Mucosa of descending colon (tissue), 3 donors: ENCODE measurements at regions not wholly inside any gene's neighbourhood (a gene's known extent, or its start where the extent isn't known, plus 50 kb on each side); places are given as distances from the start of the nearest gene placed in this dataset.
"Not testable (repeated sequence)": the region's sequence is repeated elsewhere in the genome, so short reads cannot be mapped to it uniquely, and the experiment has no call there.

Experiments used
- ATAC-seq: fragments of 200-7000 bp; cut with Tn5 transposase; one replicate; pipeline ENCODE4 v1.9.1; 2020; ENCODE audit warnings: mild to moderate bottlenecking, moderate library complexity
- DNase-seq, 3 donors: peaks; one replicate each; pipeline ENCODE4 v3.0.0-alpha.2; 2020
- H3K36me3 ChIP-seq: fragments of 200-600 bp; one replicate; pipeline ENCODE4 v1.8.0; 2021; ENCODE audit warnings: low read depth, mild to moderate bottlenecking
- H3K4me1 ChIP-seq: fragments of 200-600 bp; one replicate; pipeline ENCODE4 v1.8.0; 2021; ENCODE audit warnings: low read depth, mild to moderate bottlenecking
- H3K4me3 ChIP-seq: fragments of 200-600 bp; one replicate; pipeline ENCODE4 v1.8.0; 2021; ENCODE audit warnings: mild to moderate bottlenecking
- H3K9me3 ChIP-seq: fragments of 200-600 bp; one replicate; pipeline ENCODE4 v1.8.0; 2021; ENCODE audit warnings: mild to moderate bottlenecking
- CTCF ChIP-seq: fragments of 200-600 bp; IDR thresholded peaks from one replicate; pipeline ENCODE4 v1.8.0; 2022; ENCODE audit warnings: antibody characterized with exemption, mild to moderate bottlenecking
- intact Hi-C, 2 donors: fragments of 100-400 bp; cut with DNase I in 1 of 2; cut with micrococcal nuclease in 1 of 2; formaldehyde crosslinking; loops; one replicate each; pipeline versions ENCODE4 v1.11.0 to v1.11.1; 2022; cut with DNase I, micrococcal nuclease
- donor health status: DM: no; HTN: no; CAD: no; lungs with moderate emphysema.
- donor health status: DM: no; HTN: no; CAD: no.
- donor health status: DM: no; HTN: yes; CAD: no.

GRCh38 chr2:161504628-161505289 lies 88.7 kb downstream of the TBR1 start:
- ATAC-seq, intact Hi-C loops, H3K4me3 ChIP-seq, H3K4me1 ChIP-seq, H3K36me3 ChIP-seq, H3K9me3 ChIP-seq, DNase-seq: not testable (repeated sequence)

DNA sequence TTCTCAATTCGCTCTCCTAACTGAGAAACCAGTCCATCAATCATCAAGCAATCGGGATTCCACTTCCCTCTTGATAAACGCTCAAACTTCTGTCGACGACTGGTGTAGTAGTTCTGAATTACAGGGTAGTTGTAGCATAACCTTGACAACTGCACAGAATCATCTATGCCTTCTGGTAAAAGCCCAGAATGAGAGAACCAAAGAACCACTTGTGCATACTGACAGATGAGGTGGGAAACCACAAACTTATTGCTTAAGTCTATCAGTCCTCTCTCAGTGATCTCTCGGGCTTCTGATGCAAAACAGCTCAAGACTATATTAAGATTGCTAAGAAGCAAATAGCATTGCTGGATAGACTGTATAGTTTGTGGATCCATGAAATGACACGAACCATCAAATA lies 89.4 kb downstream of the TBR1 start:
- ATAC-seq: not testable (repeated sequence)

DNA sequence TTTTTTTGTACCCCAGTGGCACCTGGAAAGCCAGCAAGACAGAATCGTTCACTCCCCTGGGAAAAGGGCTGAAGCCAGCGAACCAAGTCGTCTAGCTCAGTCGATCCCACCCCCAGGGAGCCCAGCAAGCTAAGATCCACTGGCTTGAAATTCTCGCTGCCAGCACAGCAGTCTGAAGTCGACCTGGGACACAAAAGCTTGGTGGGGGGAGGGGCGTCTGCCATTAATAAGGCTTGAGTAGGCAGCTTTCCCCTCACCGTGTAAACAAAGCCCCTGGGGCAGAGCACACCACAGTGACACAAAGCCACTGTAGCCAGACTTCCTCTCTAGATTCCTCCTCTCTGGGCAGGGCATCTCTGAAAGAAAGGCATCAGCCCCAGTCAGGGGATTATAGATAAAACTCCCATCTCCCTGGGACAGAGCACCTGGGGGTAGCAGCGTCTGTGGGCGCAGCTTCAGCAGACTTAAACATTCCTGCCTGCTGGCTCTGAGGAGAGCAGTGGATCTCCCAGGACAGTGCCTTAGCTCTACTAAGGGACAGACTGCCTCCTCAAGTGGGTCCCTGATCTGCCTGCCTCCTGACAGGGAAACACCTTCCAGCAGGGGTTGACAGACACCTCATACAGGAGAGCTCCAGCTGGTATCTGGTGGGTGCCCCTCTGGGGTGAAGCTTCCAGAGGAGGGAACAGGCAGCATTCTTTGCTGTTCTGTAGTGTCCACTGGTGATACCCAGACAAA lies 97.4 kb downstream of the TBR1 start:
- intact Hi-C loops, ATAC-seq, H3K4me1 ChIP-seq, H3K36me3 ChIP-seq, H3K4me3 ChIP-seq, H3K9me3 ChIP-seq, DNase-seq: not testable (repeated sequence)

More for the DNA sequence above, 89.4 kb downstream of the TBR1 start:
- H3K9me3 ChIP-seq, intact Hi-C loops, DNase-seq, H3K4me3 ChIP-seq, H3K36me3 ChIP-seq, H3K4me1 ChIP-seq: not testable (repeated sequence)

DNA sequence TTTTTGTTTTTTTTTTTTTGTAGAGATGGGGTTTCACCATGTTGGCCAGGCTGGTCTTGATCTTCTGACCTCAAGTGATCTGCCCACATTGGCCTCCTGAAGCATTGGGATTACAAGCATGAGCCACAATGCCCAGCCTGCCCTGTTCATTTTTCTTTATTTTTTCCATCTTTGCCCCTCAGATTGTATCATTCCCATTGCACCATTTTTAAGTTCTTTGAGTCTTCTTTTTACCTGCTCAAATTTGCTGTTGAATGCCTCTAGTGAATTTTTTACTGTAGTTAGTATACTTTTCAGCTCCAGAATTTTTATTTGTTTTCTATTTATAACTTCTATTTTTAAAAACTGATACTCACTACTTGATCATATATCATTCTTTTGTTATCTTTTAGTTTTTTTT lies 101.4 kb upstream of the SLC4A10 start:
- Histone ChIP-seq H3K9me3 (peaks cover 3% of the 10 kb centered on the region), H3K36me3 (no peaks in the 10 kb centered on the region), H3K4me3 (no peak overlapping the region), H3K4me1 (no peaks in the 10 kb centered on the region)
- no peak for TF ChIP-seq CTCF
- DNase-seq (no peak), ATAC-seq (no peak)
- intact Hi-C loops: no loop called here

DNA sequence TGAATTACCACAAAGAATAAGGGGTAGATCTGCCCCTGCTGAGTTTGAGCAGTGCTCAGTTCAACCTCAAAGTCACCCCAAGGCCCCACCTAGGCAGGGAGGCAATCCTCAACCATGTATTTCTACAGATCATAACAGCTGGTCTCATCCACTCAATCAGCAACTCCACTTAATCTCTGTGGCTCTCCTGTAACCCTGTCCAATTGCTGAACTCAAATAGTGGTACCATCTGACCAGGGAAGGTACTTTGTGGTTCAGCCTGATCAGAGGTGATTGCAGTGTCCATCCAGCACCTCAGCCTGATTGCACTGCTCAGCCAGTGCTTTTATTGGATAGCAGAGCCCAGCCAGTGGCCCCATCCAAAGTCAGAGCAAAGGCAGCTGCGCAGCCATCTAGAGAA lies 91.0 kb upstream of the SLC4A10 start:
- H3K4me3 ChIP-seq: no peak overlapping the region
- no peaks in the 10 kb centered on the region for H3K36me3 ChIP-seq
- ATAC-seq (no peak), DNase-seq (no peak)
- intact Hi-C loops: no loop called here
- no peaks in the 10 kb centered on the region for H3K9me3 ChIP-seq
- TF ChIP-seq CTCF: no peak
- H3K4me1 ChIP-seq: no peaks in the 10 kb centered on the region

GRCh38 chr2:161546635-161547034 lies 77.6 kb upstream of the SLC4A10 start:
- no peak for TF ChIP-seq CTCF
- no peaks in the 10 kb centered on the region for H3K4me1 ChIP-seq
- H3K36me3 ChIP-seq: no peaks in the 10 kb centered on the region
- H3K9me3 ChIP-seq: no peaks in the 10 kb centered on the region
- H3K4me3 ChIP-seq: no peak overlapping the region
- DNase-seq (no peak), ATAC-seq (no peak)
- intact Hi-C loops: no loop called here

DNA sequence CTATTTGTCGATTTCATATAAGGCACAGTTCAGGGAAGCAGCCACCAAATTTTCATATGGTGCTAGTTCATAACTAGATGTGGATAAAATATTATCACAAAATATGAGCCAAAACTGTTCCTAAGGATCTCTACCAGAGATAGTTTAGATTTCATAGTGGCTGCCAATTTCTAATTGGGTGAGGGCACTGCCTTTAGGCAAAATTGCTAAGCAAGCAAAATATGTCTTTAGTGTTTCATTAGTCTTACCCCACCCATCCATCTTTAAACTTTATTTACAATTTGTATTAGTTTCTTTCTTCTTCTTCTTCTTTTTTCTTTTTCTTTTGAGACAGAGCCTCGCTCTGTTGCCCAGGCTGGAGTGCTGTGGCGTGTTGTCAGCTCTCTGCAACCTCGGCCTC lies 77.1 kb upstream of the SLC4A10 start:
- intact Hi-C loops: no loop called here
- H3K4me3 ChIP-seq: no peak overlapping the region
- DNase-seq (no peak), ATAC-seq (no peak)
- no peaks in the 10 kb centered on the region for H3K36me3 ChIP-seq
- no peaks in the 10 kb centered on the region for H3K4me1 ChIP-seq
- TF ChIP-seq CTCF: no peak
- no peaks in the 10 kb centered on the region for H3K9me3 ChIP-seq
